Astrocyte (in vitro differentiated cells and primary cell): ENCODE measurements at regions not wholly inside any gene's neighbourhood (a gene's known extent, or its start where the extent isn't known, plus 50 kb on each side); places are given as distances from the start of the nearest gene placed in this dataset.

ENCODE experiments used
- EZH2 ChIP-seq: IDR thresholded peaks from 2 replicates; pipeline ENCODE4 v1.6.1; 2012; ENCODE audit warnings: mild to moderate bottlenecking, low read length, inconsistent platforms; ENCODE audit not compliant: insufficient read depth
- TF ChIP-seq, protein P1 (sequence below): IDR thresholded peaks from 2 replicates; pipeline ENCODE4 v1.5.1; 2011; ENCODE audit warnings: low read depth, mild to moderate bottlenecking, inconsistent platforms, low read length, moderate library complexity; ENCODE audit not compliant: insufficient read depth

DNA sequence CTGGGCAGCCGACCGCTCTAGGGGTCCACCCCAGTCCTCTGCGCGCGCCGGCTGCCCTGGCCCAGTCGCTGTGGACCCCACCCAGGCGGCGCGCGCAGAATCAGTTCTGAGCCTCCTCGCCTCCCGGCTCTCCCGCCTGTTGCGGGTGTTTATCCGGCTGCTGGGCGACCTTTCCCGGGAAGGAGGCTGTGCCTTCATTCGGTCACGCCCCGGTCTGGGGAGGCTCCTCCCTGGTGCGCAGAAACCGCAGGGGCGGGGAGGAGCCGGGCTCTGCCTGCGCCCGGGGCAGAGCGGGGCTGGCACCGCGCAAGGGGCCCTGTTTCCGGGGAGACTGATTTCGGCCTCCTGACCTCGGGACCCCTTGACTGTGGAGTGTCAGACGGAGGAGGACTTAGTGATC, 80.8 kb upstream of the EYS start:
- TF ChIP-seq, protein P1, sequence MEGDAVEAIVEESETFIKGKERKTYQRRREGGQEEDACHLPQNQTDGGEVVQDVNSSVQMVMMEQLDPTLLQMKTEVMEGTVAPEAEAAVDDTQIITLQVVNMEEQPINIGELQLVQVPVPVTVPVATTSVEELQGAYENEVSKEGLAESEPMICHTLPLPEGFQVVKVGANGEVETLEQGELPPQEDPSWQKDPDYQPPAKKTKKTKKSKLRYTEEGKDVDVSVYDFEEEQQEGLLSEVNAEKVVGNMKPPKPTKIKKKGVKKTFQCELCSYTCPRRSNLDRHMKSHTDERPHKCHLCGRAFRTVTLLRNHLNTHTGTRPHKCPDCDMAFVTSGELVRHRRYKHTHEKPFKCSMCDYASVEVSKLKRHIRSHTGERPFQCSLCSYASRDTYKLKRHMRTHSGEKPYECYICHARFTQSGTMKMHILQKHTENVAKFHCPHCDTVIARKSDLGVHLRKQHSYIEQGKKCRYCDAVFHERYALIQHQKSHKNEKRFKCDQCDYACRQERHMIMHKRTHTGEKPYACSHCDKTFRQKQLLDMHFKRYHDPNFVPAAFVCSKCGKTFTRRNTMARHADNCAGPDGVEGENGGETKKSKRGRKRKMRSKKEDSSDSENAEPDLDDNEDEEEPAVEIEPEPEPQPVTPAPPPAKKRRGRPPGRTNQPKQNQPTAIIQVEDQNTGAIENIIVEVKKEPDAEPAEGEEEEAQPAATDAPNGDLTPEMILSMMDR: no peak
- TF ChIP-seq EZH2: no peak
